IMR-90 (cell line): ENCODE measurements at regions not wholly inside any gene's neighbourhood (a gene's known extent, or its start where the extent isn't known, plus 50 kb on each side); places are given as distances from the start of the nearest gene placed in this dataset.
"Not testable (repeated sequence)": the region's sequence is repeated elsewhere in the genome, so short reads cannot be mapped to it uniquely, and the experiment has no call there.

Experiments used
- ATAC-seq: fragments of 200-7000 bp; cut with Tn5 transposase; 2 replicates; pipeline ENCODE4 v1.9.1; 2020; ENCODE audit warnings: low read depth, mild to moderate bottlenecking, moderate library complexity
- BruUV-seq: library from RNA; stranded (reverse); fragments of 400-500 nt; replicated peaks from 2 replicates; lab custom pipeline; 2021; lab: Mats Ljungman, UMichigan
- CTCF ChIA-PET: fragments of 300-600 bp; formaldehyde crosslinking; extraction: SDS; loops from one replicate; lab custom pipeline; 2021; ENCODE audit warnings: antibody characterized with exemption; lab: Yijun Ruan, JAX
- POLR2A ChIA-PET: fragments of 300-600 bp; sonication (Branson Sonifier 250); formaldehyde crosslinking; loops from one replicate; lab custom pipeline; 2022; ENCODE audit warnings: antibody characterized with exemption; ENCODE audit not compliant: unreplicated experiment; lab: Charles Lee
- DNase-seq: peaks from one replicate; pipeline ENCODE4 v3.0.0; 2013
- H2AFZ ChIP-seq: replicated peaks from 2 replicates; pipeline ENCODE3; 2013; ENCODE audit warnings: low read length, mild to moderate bottlenecking; ENCODE audit not compliant: poor library complexity
- H2AK5ac ChIP-seq: 2 replicates; pipeline ENCODE4 v1.6.1; 2013; ENCODE audit warnings: low read depth, low read length, inconsistent platforms
- H2AK9ac ChIP-seq: replicated peaks from 2 replicates; pipeline ENCODE3; 2013; ENCODE audit warnings: mild to moderate bottlenecking, low read depth, low read length, moderate library complexity; ENCODE audit not compliant: poor library complexity
- H2BK120ac ChIP-seq: 2 replicates; pipeline ENCODE4 v1.6.1; 2013; ENCODE audit warnings: low read depth, low read length, inconsistent platforms
- H2BK15ac ChIP-seq: 3 replicates; pipeline ENCODE4 v1.6.1; 2013; ENCODE audit warnings: low read depth, low read length, inconsistent platforms
- H2BK20ac ChIP-seq: 2 replicates; pipeline ENCODE4 v1.6.1; 2013; ENCODE audit warnings: low read depth, mild to moderate bottlenecking, inconsistent platforms, low read length, moderate library complexity
- H2BK5ac ChIP-seq: 2 replicates; pipeline ENCODE4 v1.6.1; 2013; ENCODE audit warnings: mild to moderate bottlenecking, low read depth, low read length, inconsistent platforms; ENCODE audit not compliant: poor library complexity, severe bottlenecking
- H3K14ac ChIP-seq: replicated peaks from 2 replicates; pipeline ENCODE4 v1.6.1; 2013; ENCODE audit warnings: low read depth, low read length, inconsistent platforms
- H3K18ac ChIP-seq: 2 replicates; pipeline ENCODE4 v1.6.1; 2013; ENCODE audit warnings: low read depth, low read length, control low read depth
- H3K23ac ChIP-seq: 2 replicates; pipeline ENCODE4 v1.6.1; 2013; ENCODE audit warnings: low read depth, low read length, inconsistent platforms
- H3K27ac ChIP-seq: 2 replicates; pipeline ENCODE4 v1.5.1; 2013; ENCODE audit warnings: mild to moderate bottlenecking, control low read depth, low read length; ENCODE audit not compliant: insufficient read depth
- H3K27me3 ChIP-seq: 2 replicates; pipeline ENCODE4 v1.6.1; 2013; ENCODE audit warnings: low read length; ENCODE audit not compliant: control insufficient read depth, insufficient read depth
- H3K36me3 ChIP-seq: 2 replicates; pipeline ENCODE4 v1.6.1; 2013; ENCODE audit warnings: low read length, mixed read lengths; ENCODE audit not compliant: control insufficient read depth, insufficient read depth
- H3K4ac ChIP-seq: 2 replicates; pipeline ENCODE4 v1.6.1; 2013; ENCODE audit warnings: low read depth, low read length, inconsistent platforms
- H3K4me1 ChIP-seq: 2 replicates; pipeline ENCODE4 v1.6.1; 2013; ENCODE audit warnings: low read length, mixed read lengths; ENCODE audit not compliant: control insufficient read depth, insufficient read depth
- H3K4me2 ChIP-seq: 2 replicates; pipeline ENCODE4 v1.6.1; 2013; ENCODE audit warnings: low read depth, mild to moderate bottlenecking, control low read depth, low read length, moderate library complexity
- H3K4me3 ChIP-seq: 2 replicates; pipeline ENCODE4 v1.5.1; 2013; ENCODE audit warnings: low read depth, mild to moderate bottlenecking, control low read depth, low read length, moderate library complexity; ENCODE audit not compliant: insufficient read depth
- H3K56ac ChIP-seq: 2 replicates; pipeline ENCODE4 v1.6.1; 2013; ENCODE audit warnings: low read length, inconsistent platforms; ENCODE audit not compliant: insufficient read depth; ENCODE audit errors: extremely low read depth
- H3K79me1 ChIP-seq, 2 experiments: 2 replicates each; pipeline ENCODE4 v1.6.1; 2013; ENCODE audit warnings: low read length in 2 of 2, inconsistent platforms in 1 of 2, low read depth in 1 of 2
- H3K9ac ChIP-seq: 2 replicates; pipeline ENCODE4 v1.6.1; 2013; ENCODE audit warnings: low read depth, low read length, control low read depth
- H3K9me1 ChIP-seq: 2 replicates; pipeline ENCODE4 v1.6.1; 2013; ENCODE audit warnings: low read length, inconsistent platforms; ENCODE audit not compliant: insufficient read depth
- H3K9me3 ChIP-seq: 2 replicates; pipeline ENCODE4 v1.6.1; 2013; ENCODE audit warnings: low read length; ENCODE audit not compliant: control insufficient read depth, insufficient read depth
- H4K20me1 ChIP-seq: 2 replicates; pipeline ENCODE4 v1.6.1; 2013; ENCODE audit warnings: low read length, inconsistent platforms; ENCODE audit not compliant: insufficient read depth
- H4K5ac ChIP-seq: 2 replicates; pipeline ENCODE4 v1.6.1; 2013; ENCODE audit warnings: mild to moderate bottlenecking, low read depth, low read length, control low read depth
- H4K8ac ChIP-seq, 2 experiments: 2 replicates each; pipeline ENCODE4 v1.6.1; 2013; ENCODE audit warnings: low read depth in 2 of 2, low read length in 2 of 2, control low read depth in 1 of 2, inconsistent platforms in 1 of 2
- H4K91ac ChIP-seq: 2 replicates; pipeline ENCODE4 v1.6.1; 2013; ENCODE audit warnings: low read depth, low read length, inconsistent platforms; ENCODE audit not compliant: insufficient read depth
- CEBPB ChIP-seq: IDR thresholded peaks from 2 replicates; pipeline ENCODE4 v1.6.1; 2012; ENCODE audit warnings: low read depth, low read length, improper control_type of control experiment
- WGBS, 2 experiments: methylation state at CpG; one replicate each; pipeline versions ENCODE4 v1.1.5 to v1.1.7; 2013; ENCODE audit warnings: missing lambda C conversion rate in 2 of 2; ENCODE audit not compliant: insufficient read length in 1 of 2; ENCODE audit errors: extremely low coverage in 2 of 2; 5-methylcytosine and 5-hydroxymethylcytosine counted together
- dilution Hi-C: fragments of 300-500 bp; cut with HindIII; formaldehyde crosslinking; loops from one replicate; pipeline ENCODE4 v1.14.3; 2018; ENCODE audit warnings: low sequenced_read_pairs; ENCODE audit not compliant: unreplicated experiment
- in situ Hi-C: fragments of 300-500 bp; cut with MboI; formaldehyde crosslinking; loops from 3 replicates; pipeline ENCODE4 v1.14.3; 2019; ENCODE audit warnings: low sequenced_read_pairs, inconsistent platforms, mixed read lengths
- intact Hi-C: fragments of 100-400 bp; cut with micrococcal nuclease; formaldehyde crosslinking; loops from 2 replicates; pipeline ENCODE4 v1.10.0; 2022

- peak overlapping the region; percentile 61; the same call in 1 of the 2 replicates for H2BK20ac ChIP-seq
- H4K91ac ChIP-seq, in situ Hi-C loops, H3K9me1 ChIP-seq, BruUV-seq, H3K79me1 ChIP-seq, CTCF ChIA-PET, H2BK15ac ChIP-seq, H4K5ac ChIP-seq, DNase-seq, H3K14ac ChIP-seq, POLR2A ChIA-PET, H3K27me3 ChIP-seq, H4K20me1 ChIP-seq, H3K18ac ChIP-seq, H2AFZ ChIP-seq, H2AK5ac ChIP-seq, H3K23ac ChIP-seq, dilution Hi-C loops, intact Hi-C loops, H3K9me3 ChIP-seq, H3K4me1 ChIP-seq, H3K9ac ChIP-seq, H3K4me2 ChIP-seq, H3K4me3 ChIP-seq, H2AK9ac ChIP-seq, H3K36me3 ChIP-seq: not testable (repeated sequence)
- TF ChIP-seq CEBPB = peak; percentile 48; the same call in 1 of the 2 replicates
- ATAC-seq = 0 out of 2 replicates have a peak, but pooled peaks have one; percentile 7
- 0 out of 2 replicates have a peak overlapping the region, but pooled peaks have one; percentile 17 for H3K56ac ChIP-seq
- H2BK120ac ChIP-seq = peak overlapping the region; percentile 94; the same call in 1 of the 2 replicates
- no CpG with 5 or more reads among the region's 1 CpG for WGBS, 2 experiments
- H3K27ac ChIP-seq = peak overlapping the region; percentile 85; the same call in 1 of the 2 replicates
- peak overlapping the region; percentile 96 for H2BK5ac ChIP-seq
- peak overlapping the region in 1 of 2 experiments; percentile 80; a peak in 2 of 4 replicates for H4K8ac ChIP-seq
- peak overlapping the region; percentile 89; the same call in 1 of the 2 replicates for H3K4ac ChIP-seq
Observed at GRCh38 chr2:87453965-87454364, 293.9 kb upstream of the PLGLB2 start.

- Histone ChIP-seq H3K4ac (peak overlapping the region; percentile 89), H3K14ac (peak overlapping the region; percentile 85), H4K5ac (peak overlapping the region; percentile 82), H2BK20ac (peak overlapping the region; percentile 92), H3K18ac (peak overlapping the region; percentile 71), H3K4me1 (peaks cover 10% of the 10 kb centered on the region), H4K8ac (peak overlapping the region in 1 of 2 experiments; percentile 80; a peak in 2 of 4 replicates), H2BK5ac (peak overlapping the region; percentile 96), H3K4me2 (peak overlapping the region; percentile 56; the same call in 1 of the 2 replicates), H2BK15ac (peak overlapping the region; percentile 86; the same call in 1 of the 3 replicates), H2BK120ac (peak overlapping the region; percentile 94), H3K56ac (peak overlapping the region; percentile 43; the same call in 1 of the 2 replicates), H3K23ac (peak overlapping the region; percentile 49; the same call in 1 of the 2 replicates), H3K27ac (peak overlapping the region; percentile 79; the same call in 1 of the 2 replicates), H4K91ac (peak overlapping the region; percentile 89; the same call in 1 of the 2 replicates)
- H3K27me3 ChIP-seq, H3K9ac ChIP-seq, in situ Hi-C loops, H3K9me3 ChIP-seq, CTCF ChIA-PET, H3K9me1 ChIP-seq, ATAC-seq, H2AFZ ChIP-seq, H4K20me1 ChIP-seq, H3K79me1 ChIP-seq, BruUV-seq, intact Hi-C loops, H2AK9ac ChIP-seq, dilution Hi-C loops, H3K4me3 ChIP-seq, POLR2A ChIA-PET, H2AK5ac ChIP-seq, H3K36me3 ChIP-seq: not testable (repeated sequence)
- no CpG with 5 or more reads among the region's 2 CpGs for WGBS, 2 experiments
- peak; percentile 61 for DNase-seq
Observed at GRCh38 chr2:87454421-87454820, 293.5 kb upstream of the PLGLB2 start.
